ENCODE measurements at regions not wholly inside any gene's neighbourhood (a gene's known extent, or its start where the extent isn't known, plus 50 kb on each side); places are given as distances from the start of the nearest gene placed in this dataset.
"Not testable (repeated sequence)": the region's sequence is repeated elsewhere in the genome, so short reads cannot be mapped to it uniquely, and the experiment has no call there.

GRCh38 chr1:230591678-230592077 lies 50.6 kb upstream of the COG2 start:
- no peak for DNase-seq (ENCODE audit: low spot score)

DNA sequence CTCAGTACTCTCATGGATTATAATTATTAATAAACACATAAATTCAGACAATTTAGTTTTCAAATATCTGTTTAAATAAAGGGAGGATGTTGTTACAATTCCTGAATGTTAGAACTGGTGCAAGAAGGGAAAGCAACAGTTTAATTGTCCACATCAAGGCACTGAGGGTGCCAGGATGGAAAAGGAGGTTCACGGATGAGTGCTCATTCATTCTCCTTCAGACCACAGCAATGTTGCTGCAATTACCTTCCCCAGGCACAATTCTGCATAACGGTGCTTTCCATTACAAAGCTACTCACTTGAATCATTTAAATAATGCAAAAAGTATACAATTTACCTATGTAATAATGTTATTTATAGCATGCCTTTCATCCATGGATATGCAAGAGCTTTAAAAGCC lies 52.3 kb upstream of the COG2 start:
- DNase-seq (ENCODE audit: low spot score), result no peak

- no peak for DNase-seq (ENCODE audit: low spot score)
These were observed 53.9 kb upstream of the COG2 start for GRCh38 chr1:230588323-230588746.

DNA sequence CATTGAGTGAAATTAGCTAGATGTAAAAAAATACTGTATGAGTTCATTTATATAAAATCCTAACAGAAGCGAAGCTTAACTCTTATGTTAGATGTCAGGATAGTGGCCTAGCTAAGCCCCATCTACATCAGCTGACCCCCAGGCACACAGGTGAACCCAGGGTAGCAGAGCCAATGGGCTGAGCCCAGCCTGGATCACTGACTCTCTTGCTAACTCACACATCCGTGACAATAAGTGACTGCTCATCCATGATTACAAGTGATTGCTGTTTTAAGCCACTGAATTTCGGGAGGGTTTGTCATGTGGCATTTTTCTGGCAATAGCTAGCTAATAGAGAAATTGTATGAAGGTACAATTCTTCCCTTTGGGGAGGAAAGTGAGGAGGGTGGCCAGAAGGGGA lies 55.2 kb upstream of the COG2 start:
- no peak for DNase-seq (ENCODE audit: low spot score)

DNA sequence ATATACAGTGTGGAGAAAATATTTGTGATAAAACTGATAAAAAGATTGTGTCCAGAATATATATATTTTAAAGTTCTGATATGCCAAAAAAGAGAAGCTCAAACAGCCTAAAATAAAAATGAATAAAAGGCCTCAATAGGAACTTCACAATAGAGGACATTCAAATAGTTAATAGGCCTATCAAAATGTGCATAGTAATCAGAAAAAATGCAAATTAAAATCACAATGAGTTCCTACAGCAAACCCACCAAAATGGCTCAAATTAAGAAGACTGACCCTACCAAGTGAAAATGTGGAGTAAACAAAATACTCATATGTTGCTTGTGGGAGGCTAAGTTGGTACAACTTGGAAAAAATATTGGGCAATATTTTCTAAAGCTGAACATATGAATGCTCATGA lies 57.6 kb upstream of the COG2 start:
- DNase-seq (ENCODE audit: low spot score), result no peak

- DNase-seq (ENCODE audit: low spot score), result no peak
These were observed 60.7 kb upstream of the COG2 start for GRCh38 chr1:230581446-230582079.

- no peak for DNase-seq (ENCODE audit: low spot score)
These were observed 63.7 kb upstream of the COG2 start for GRCh38 chr1:230578616-230579015.

DNA sequence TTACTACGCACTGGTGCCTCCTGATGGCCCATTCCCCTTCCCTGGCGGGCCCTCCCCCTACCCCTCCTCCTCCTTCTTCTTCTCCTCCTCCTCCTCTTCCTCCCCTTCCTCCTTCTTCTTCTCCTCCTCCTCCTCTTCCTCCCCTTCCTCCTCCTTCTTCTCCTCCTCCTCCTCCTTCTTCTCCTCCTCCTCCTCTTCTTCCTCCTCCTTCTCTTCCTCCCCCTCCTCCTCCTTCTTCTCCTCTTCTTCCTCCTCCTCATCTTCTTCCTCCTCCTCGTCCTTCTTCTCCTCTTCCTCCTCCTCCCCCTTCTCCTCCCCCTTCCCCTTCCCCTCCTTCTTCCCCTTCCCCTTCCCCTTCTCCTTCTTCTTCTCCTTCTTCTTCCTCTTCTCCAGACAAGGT lies 64.7 kb upstream of the COG2 start:
- DNase-seq (ENCODE audit: low spot score), result no peak

- no peak for DNase-seq (ENCODE audit: low spot score)
These were observed 66.3 kb upstream of the COG2 start for GRCh38 chr1:230575886-230576500.

DNA sequence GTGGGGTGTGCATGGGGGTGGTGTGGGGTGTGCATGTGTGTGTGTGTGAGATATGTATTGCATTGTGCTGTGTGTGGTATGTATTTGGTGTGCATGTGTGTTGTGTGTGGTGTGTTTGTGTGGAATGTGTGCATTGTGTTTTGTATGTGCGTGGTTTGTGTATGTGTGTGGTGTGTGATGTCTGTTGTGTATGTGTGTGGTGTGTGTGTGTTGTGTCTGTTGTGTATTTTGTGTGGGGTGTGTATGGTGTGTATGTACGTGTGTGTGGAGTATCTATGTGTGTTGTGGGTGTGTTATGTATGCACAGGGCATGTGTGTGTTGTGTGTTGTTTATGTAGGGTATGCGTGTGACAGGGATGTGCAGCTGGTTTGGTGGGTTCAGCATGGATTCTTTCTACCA lies 67.8 kb upstream of the COG2 start:
- no peak for DNase-seq (ENCODE audit: low spot score)

DNA sequence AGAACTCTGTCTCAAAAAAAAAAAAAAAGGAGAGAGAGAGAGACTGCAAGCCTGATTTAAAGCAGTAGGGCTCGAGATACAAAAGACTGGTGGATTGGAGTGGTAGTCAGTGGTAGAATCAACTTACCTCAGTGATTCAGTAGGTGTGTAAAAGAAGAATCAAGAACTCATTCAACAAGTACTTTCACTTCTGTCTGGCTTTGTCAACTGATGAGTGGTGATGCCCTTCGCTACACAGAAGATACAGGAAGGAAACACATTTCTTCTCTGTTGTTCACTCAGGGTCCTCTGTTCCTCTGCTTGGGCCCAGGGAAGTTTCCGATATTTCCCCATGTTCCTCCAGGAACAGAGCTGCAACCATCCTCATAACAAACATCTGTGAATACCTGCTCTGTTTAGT lies 68.6 kb upstream of the COG2 start:
- DNase-seq (ENCODE audit: low spot score), result no peak

GRCh38 chr1:230572121-230573105 lies 69.9 kb upstream of the COG2 start:
- no peak for DNase-seq (ENCODE audit: low spot score)

- no peak for DNase-seq (ENCODE audit: low spot score)
These were observed 71.4 kb upstream of the COG2 start for GRCh38 chr1:230570724-230571360.

- DNase-seq (ENCODE audit: low spot score), result no peak
These were observed 73.1 kb upstream of the COG2 start for GRCh38 chr1:230569201-230569600.

GRCh38 chr1:230568676-230569075 lies 73.6 kb upstream of the COG2 start:
- DNase-seq (ENCODE audit: low spot score), result no peak

DNA sequence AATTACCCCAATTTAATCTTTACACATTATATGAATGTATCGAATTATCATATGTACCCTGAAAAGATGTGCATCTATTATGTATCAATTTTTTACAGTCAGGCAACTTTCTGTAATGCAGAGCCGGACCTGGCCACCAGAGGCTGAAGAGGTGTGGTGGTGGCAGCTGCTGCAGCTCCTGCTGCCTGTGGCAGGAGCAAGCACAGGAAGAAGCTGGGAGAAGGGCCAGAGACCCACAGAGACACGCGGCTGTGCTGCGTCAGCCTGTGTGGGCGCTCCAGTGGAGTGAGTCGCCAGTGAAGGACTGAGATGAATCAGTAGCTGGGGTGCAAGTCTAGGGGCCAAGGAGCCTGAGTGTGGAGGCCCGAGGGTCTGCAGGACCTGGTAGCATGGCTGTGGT lies 74.3 kb upstream of the COG2 start:
- DNase-seq (ENCODE audit: low spot score), result no peak

GRCh38 chr1:230567221-230567575 lies 75.1 kb upstream of the COG2 start:
- no peak for DNase-seq (ENCODE audit: low spot score)

- not testable (repeated sequence) for DNase-seq (ENCODE audit: low spot score)
These were observed 75.6 kb upstream of the COG2 start for GRCh38 chr1:230566532-230567220.

- no peak for DNase-seq (ENCODE audit: low spot score)
These were observed 77.1 kb upstream of the COG2 start for GRCh38 chr1:230565141-230565540.

- no peak for DNase-seq (ENCODE audit: low spot score)
These were observed 78.7 kb upstream of the COG2 start for GRCh38 chr1:230563591-230563990.

- DNase-seq (ENCODE audit: low spot score), result no peak
These were observed 80.7 kb upstream of the COG2 start for GRCh38 chr1:230561570-230561969.

DNA sequence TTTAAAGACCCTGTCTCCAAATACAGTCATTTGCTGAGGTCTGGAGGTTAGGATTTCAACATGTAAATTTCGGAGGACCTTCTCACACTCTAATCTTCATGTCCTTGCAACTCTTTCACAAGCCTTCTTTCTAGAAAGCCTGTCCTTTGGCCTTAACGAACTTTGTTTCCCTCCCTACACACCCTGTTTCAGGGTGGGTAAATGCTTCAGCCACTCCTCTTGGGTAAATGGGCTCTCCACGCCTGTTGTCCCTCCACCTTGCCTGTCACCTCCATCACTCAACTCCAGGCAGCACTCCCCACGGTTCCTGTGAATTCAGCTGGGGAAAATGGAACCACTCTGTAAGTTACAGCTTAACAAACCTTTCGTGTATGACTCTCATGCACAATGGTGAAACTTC lies 84.0 kb upstream of the COG2 start:
- no peak for DNase-seq (ENCODE audit: low spot score)
